Ishikawa (cell line): ENCODE measurements at regions not wholly inside any gene's neighbourhood (a gene's known extent, or its start where the extent isn't known, plus 50 kb on each side); places are given as distances from the start of the nearest gene placed in this dataset.

Experiments
- CEBPB ChIP-seq: IDR thresholded peaks from 2 replicates; pipeline ENCODE4 v1.6.1; 2012
- CREB1 ChIP-seq: IDR thresholded peaks from 2 replicates; pipeline ENCODE4 v1.6.1; 2012; ENCODE audit warnings: low read depth
- EGR1 ChIP-seq: IDR thresholded peaks from 2 replicates; pipeline ENCODE4 v1.6.1; 2012
- EP300 ChIP-seq: IDR thresholded peaks from 2 replicates; pipeline ENCODE4 v1.6.1; 2012; ENCODE audit warnings: borderline replicate concordance
- FOXM1 ChIP-seq: IDR thresholded peaks from 2 replicates; pipeline ENCODE4 v1.6.1; 2012; ENCODE audit warnings: low read depth, borderline replicate concordance
- MAX ChIP-seq: IDR thresholded peaks from 2 replicates; pipeline ENCODE4 v1.6.1; 2012
- NFIC ChIP-seq: IDR thresholded peaks from 2 replicates; pipeline ENCODE4 v1.6.1; 2012
- RAD21 ChIP-seq: IDR thresholded peaks from 2 replicates; pipeline ENCODE4 v1.6.1; 2012; ENCODE audit warnings: low read depth
- REST ChIP-seq: IDR thresholded peaks from 2 replicates; pipeline ENCODE4 v1.6.1; 2012; ENCODE audit warnings: low read depth, mild to moderate bottlenecking
- TAF1 ChIP-seq: IDR thresholded peaks from 2 replicates; pipeline ENCODE4 v1.6.1; 2012; ENCODE audit warnings: low read depth, mild to moderate bottlenecking
- TCF12 ChIP-seq: IDR thresholded peaks from 2 replicates; pipeline ENCODE4 v1.6.1; 2012; ENCODE audit warnings: low read depth
- TEAD4 ChIP-seq: IDR thresholded peaks from 2 replicates; pipeline ENCODE4 v1.6.1; 2012
- USF1 ChIP-seq: IDR thresholded peaks from 2 replicates; pipeline ENCODE4 v1.6.1; 2012
- YY1 ChIP-seq: IDR thresholded peaks from 2 replicates; pipeline ENCODE4 v1.6.1; 2012; ENCODE audit warnings: low read depth
- ZBTB7A ChIP-seq: IDR thresholded peaks from 2 replicates; pipeline ENCODE4 v1.6.1; 2012; ENCODE audit warnings: low read depth

GRCh38 chr4:128654465-128654864 lies 155.0 kb upstream of the JADE1 start:
- TF ChIP-seq MAX (no peak), CREB1 (no peak), EGR1 (no peak), EP300 (no peak), CEBPB (no peak), RAD21 (no peak)

- TF ChIP-seq REST = no peak
- TF ChIP-seq TCF12 = no peak
- no peak for TF ChIP-seq TAF1
- TF ChIP-seq FOXM1 = no peak
- TF ChIP-seq CREB1 = no peak
- no peak for TF ChIP-seq EGR1
- TF ChIP-seq CEBPB = no peak
- no peak for TF ChIP-seq ZBTB7A
- TF ChIP-seq MAX = no peak
- TF ChIP-seq RAD21 = no peak
- no peak for TF ChIP-seq EP300
- TF ChIP-seq NFIC = no peak
Measured at GRCh38 chr4:128653527-128654444, 155.7 kb upstream of the JADE1 start.

- TF ChIP-seq REST (no peak), EGR1 (no peak), EP300 (no peak), YY1 (no peak), RAD21 (no peak), MAX (no peak), CEBPB (no peak), FOXM1 (no peak), ZBTB7A (no peak), NFIC (no peak), CREB1 (no peak), USF1 (no peak), TAF1 (no peak), TCF12 (no peak)
Measured at GRCh38 chr4:128649575-128650205, 159.8 kb upstream of the JADE1 start.

GRCh38 chr4:128649161-128649560 lies 160.3 kb upstream of the JADE1 start:
- TF ChIP-seq REST = no peak
- TF ChIP-seq EGR1 = no peak
- no peak for TF ChIP-seq RAD21
- TF ChIP-seq TCF12 = no peak
- no peak for TF ChIP-seq EP300
- no peak for TF ChIP-seq TAF1
- no peak for TF ChIP-seq FOXM1
- no peak for TF ChIP-seq NFIC
- no peak for TF ChIP-seq CEBPB
- no peak for TF ChIP-seq YY1
- TF ChIP-seq CREB1 = no peak
- no peak for TF ChIP-seq ZBTB7A
- TF ChIP-seq MAX = no peak
- no peak for TF ChIP-seq USF1
- no peak for TF ChIP-seq TEAD4
